ENCODE measurements at regions not wholly inside any gene's neighbourhood (a gene's known extent, or its start where the extent isn't known, plus 50 kb on each side); places are given as distances from the start of the nearest gene placed in this dataset.

DNA sequence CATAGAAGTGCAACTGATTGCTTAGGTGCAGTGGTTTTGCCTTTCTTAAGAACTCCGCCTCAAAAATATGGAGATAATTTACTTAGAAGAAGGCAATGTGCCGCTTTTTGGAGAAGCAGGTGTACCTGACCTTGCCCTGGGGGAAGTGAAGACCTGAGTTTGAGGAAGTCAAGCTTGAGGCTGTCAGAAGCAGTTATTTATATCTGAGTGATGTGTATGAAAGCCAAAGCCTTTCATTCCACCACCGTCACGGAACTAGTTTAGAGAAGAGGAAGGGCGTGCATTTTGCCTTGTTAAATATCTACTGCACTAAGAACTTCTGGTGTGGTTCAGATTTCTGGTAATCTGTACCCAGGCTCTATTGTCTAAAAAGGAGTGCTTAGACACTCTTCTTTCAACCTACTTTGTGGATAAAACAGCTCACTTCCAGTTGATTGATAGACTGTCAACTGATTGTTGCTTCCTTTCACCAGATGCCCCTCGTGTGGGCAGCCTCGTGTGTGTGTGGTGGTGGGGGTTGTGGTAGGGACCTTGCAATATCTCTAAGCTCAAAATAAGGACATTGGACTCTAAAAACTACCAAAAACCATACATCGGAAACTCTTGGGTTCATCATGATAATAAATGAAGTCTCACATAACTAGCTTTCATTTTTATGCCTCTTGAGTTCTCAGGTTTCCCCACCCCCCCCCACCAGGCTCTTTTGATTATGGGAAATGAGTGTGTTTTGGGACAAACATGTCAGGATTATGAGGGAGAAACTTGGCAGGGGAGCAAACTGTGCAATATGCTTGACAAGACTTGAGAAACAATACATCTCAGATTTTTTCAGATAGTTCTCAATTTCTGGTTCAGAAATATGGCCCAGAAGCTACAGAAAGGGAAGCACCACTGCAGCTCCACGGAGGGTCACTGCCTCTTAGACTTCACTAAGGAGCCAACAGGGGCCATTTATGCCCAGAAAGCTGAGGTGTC lies 78.6 kb downstream of the ARF6 start:
- DNase-seq, result no peak

DNA sequence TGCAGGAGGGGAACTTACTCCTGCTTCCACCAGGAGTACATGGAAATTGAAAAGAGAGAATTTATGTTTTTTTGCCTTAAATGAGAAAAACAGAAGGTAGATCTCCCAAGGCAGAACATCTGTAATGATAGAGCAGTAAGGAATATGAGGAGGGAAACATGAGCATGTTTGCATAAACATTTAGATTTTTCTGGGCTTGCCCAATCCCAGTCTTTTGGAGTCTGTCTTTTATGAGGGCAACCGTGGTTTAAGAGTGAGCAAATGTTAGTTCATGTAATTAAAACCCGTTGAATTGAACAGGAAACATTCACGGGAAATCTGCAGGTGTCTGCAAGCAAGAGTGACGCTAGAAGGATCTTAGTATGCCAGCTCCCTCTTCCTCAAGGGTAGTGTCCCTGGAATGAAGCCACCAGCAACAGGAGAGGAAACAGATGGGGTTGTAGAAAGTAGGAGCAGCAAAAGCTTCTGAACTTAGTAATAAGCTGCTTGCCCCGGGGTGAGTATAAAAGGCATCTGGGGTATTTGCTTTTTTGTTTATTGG lies 79.3 kb downstream of the ARF6 start:
- DNase-seq, result peak; percentile 17

DNA sequence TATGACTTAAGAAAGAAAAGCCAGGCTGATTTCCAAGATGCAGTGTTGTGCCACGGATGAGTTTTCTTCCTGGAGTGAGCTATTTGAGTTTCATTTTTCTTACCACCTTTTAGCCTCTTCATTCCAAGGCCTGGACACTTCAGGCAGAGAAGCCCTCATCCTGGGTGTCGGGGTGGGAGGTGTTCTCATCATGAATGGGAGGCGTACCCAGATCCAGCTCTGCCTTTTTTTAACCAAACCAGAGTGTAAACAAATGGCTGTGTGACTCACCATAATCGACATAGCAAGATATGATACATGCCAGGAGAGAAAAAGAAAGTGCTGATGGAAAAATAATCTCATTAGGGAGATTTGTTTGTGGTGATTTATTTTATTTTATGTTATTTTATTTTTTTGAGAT lies 79.9 kb downstream of the ARF6 start:
- no peak for DNase-seq

DNA sequence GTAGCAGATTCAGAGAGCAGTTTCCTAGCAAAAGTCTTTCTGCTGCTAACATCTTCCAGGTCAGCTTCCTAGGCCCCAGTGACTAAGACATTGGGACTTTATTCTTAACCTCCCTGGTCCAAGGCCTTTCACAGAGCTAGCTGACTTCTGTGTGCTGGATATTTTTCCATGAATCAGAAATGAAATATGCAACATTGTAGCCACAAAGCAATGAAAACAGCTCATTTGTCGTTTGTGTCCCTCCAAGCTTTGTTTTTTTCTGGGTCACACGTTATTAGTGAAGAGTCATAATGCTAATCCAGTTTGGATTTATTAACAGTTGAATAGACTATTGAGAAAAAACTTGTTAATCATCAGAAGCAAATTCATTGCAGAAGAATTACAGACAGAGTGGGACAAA lies 82.4 kb downstream of the ARF6 start:
- DNase-seq, result no peak

DNA sequence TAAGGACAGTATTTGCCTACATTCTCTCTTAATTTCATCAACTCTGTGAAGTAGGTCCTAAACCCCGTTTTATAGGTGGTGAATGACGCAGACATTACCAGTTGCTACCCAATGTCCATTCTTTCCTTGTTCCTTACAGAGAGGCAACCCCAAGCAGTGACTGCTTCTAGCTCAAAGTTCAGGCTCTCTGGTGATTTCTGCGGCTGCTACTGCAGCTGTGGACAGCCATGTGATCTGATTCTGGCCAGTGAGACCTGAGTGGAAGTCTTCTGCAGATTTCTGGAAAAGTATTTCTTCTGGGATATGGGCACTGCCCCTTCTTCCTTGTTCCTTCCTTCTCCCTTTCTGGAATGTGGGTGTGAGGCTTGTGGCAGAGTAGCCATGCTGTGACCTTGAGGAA lies 82.9 kb downstream of the ARF6 start:
- no peak for DNase-seq

DNA sequence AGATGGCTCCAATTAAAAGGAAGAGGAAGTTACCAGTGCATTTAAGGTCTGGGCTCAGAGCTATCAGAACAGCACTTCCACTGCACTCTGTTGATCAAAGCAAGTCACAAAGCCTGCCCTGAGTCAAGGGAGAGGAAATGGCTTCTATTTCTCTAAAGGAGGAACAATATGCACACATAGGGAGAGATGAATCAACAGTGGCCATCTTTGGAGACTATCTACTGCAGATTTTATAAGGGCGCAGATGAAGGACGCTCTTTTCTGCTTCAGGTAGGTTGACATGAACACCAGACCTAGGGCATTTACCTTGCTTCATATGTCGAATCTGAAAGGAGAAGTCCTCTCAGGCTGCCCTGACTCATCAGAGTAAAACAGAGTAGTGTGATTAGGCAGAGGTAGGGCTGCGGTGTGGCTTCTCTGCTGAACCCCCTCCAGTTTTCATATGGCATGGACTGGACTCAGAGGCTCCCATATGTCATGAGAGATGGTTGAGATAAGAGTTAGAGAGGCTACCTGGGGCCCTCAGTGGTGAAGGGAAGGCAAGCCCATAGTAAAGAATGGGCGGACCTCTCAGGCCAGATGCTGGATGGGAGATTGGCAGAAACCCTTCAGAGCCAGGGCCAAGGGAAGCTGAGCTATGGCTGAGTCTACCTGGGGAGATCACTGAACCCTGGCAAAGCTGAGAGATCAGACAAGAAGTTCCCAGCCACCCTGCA lies 84.4 kb downstream of the ARF6 start:
- DNase-seq, result no peak

DNA sequence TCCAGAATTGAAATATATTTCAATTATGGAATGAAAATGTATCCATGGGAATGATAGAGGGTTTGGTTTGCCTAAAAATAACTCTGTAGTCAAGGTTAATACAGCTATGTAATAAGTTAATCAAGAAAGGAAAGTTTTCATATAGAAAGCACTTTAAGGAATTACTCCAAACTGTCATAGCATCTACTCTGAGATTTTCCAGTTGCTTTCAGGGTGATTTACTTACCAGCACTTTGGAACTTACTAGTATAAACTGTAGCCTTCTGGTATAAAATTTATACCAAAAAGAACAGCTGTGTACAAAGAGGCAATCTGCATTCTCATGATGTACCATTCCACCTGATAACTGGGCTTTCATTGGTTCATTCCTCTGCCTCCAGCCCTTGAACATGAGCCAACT lies 87.1 kb downstream of the ARF6 start:
- DNase-seq, result no peak

DNA sequence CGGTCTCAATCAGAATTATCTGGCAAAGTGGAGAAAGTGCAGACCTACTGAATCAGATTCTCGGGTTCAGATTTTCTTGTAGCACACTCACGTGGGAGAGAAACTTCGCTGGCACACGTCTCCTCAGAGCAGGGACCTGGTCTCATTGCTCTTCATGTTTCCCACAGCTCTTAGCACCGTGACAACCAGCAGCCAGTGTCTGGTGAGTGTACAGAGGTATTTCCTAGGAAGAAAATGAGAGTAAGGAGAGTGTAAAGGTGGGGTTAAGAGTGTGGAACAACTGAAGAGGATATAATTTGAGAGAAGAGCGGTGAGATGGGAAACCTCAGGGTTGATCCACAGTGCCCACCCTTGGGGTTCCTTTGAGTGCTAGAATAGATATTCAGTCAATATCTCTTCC lies 89.2 kb downstream of the ARF6 start:
- DNase-seq, result no peak

DNA sequence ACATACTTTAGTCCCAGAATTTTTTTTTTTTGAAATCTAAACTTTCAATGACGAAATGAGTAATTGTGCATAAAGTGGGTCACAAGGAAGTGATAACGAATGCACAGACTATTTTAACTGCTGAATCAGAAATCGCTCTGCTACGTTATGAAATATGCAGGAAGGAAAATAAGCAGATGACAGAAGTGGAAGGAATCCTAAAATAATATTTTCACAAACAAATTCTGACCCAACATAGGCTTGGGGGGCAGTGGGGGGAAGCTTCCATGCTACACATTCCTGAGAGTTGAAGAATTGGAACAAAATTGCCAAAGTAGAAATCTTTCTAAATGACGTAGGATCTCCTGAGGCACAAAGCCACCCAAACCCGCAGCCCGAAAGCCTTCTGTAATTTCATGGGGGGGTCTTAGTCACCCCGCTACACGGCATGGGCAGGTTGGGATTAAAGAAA lies 89.6 kb downstream of the ARF6 start:
- no peak for DNase-seq

DNA sequence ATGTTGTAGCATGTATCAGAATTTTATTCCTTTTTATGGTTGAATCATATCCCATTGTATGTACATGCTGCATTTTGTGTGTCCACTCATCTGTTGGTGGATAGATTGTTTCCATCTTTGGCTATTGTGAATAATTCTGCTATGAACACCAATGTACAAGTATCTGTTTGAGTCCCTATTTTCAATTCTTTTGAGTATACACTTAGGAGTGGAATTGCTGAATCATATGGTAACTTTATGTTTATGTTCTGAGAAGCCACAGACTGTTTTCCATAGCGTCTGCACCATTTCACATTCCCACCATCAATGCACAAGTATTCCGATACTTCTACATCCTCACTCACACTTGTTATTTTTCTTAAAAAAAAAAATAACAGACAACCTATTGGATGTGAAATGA lies 91.5 kb downstream of the ARF6 start:
- DNase-seq, result no peak

DNA sequence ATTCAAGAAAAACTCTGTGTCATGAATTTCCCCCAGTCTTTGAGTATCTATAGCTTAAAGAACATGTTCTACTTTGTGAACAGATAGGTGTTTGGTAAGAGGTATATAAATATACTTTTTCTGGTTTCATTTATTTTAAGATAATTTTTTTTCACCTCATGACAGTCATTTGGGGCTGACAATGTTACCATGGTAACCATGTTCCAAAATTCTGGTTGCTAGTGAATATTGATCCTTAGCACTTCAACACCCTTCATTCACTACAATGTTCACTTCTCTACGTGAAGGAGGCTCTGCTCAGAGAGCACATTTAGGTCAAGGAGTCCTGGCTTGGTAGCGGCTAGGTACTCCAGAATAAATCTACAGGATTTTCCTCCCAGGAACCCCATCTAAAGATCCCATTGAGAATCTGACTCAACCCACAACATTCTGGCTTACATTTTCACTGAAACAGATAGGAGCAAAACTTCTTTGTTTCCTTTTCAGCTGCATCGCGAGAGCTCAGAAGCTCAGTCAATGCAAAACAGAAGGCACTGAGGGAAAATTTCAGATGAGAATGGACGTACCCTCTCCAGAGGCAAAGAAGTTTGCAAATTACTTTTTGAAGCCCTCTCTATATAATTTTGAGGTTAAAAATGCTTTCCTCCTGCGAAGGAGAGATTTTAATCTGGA lies 93.6 kb downstream of the ARF6 start:
- no peak for DNase-seq

DNA sequence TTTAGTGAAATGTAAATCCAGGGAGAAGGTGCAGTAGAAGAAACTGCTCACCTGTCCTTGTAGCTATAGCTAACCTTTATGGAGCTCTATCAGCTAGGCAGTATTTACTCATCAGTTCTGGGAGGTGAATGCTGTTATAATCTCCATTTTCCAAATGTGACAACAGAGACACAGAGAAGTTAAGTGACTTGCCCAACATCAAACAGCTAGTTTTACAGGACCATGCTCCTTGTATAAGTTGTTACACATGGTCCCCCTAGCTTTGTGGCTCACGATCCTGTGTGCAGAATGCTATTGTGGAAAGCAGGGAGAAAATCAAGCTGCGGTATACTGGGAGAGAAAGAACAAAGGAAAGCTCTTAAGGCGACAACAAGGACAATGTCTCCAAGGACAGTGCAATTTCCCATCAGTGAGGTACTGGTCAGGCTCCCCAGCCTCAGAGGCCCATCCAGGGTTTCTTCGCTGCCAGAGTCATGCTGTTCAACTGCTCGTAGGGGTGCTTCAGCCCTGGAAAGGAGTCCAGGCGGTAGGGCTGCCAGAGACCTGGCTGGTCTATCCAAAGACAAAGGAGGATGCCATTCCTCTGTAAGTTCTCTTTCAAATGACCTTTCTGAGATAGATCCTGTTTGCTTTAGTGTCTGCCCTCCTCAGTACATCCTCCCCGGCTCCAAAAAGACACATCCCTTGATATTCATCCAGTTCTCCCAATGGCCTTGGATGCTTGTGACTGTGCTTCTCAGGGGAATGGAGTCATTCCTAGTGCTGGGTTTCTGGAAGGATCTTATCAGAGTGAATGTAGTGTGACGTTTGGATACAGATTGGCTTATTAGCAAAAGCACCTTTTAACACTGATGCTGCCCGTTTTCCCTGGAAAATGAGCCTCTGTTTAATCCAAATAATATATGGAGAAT lies 95.5 kb downstream of the ARF6 start:
- no peak for DNase-seq

DNA sequence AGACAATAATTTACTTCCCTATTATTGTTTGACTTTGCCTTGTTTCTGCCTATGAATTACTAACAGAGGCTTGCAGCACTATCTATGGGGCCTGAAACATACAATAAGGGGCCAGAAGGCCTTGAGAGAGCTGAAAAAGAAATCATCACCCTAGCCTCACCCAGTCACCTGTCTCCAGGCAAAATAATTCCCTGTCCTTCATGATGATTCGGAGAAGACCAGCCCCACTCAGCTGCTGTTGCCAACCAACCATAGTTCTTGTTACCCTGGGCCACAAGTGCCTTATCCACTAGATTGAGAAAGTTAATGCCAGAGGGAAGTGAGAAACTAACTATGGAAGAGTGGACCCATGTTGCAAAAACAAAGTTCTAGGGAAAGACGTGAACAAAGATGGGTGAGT lies 97.1 kb downstream of the ARF6 start:
- no peak for DNase-seq

DNA sequence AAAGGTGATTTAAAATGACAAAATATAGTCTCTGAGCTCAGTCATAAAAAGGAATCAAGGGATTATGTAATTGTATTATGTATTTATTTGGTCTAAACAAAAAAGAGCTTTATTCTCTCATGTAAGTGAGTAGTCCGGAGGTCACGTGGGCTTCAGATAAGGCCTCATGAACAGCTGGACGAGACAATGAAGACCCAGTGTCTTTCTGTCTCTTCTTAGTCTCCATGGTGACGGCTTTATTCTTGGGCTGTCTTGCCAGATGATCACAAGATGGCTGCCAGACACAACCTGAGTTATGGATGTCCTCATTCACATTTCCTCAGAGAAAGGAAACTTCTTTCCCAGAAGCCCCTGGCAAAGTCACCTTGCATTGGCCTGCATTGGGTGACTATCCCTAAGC lies 98.6 kb downstream of the ARF6 start:
- DNase-seq, result no peak

DNA sequence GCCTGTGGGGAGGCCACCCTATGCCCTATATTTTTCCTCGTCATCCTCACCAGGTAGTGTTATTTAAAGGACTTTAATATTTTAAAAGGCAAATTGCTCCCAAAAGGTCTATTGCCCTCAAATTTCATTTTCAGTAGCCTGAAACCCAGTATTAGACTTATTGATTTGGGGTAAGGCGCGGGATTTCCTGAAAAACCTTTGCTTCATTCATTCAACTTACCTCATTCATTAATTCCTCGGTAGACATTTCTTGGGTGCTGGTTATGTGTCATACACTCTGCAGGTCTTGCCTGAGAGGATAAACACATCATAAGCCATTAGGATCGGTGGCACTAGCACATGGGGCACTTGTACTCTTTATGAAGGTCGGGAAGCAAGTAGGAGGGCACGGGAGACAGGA lies 99.2 kb downstream of the ARF6 start:
- DNase-seq, result no peak

DNA sequence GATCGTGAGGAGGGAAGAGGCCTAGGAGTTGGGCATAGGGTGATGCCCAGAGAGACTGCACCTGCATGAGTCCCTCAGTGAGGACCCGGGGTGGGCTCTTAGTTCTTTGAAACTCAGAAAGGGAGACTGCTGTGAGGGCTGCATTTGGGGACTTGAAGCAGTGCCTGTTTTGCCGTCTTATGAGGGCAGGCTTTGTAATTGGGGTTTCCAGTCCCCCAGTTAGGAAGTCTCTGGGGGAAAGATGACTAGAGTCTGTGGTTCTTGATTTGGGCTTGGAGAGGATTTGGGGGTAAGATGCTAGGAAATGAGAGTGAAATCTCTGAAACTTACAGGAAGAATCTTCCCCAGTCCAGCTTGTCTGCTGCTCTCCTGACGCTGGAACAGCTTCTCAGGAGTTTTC lies 99.6 kb downstream of the ARF6 start:
- DNase-seq, result no peak

DNA sequence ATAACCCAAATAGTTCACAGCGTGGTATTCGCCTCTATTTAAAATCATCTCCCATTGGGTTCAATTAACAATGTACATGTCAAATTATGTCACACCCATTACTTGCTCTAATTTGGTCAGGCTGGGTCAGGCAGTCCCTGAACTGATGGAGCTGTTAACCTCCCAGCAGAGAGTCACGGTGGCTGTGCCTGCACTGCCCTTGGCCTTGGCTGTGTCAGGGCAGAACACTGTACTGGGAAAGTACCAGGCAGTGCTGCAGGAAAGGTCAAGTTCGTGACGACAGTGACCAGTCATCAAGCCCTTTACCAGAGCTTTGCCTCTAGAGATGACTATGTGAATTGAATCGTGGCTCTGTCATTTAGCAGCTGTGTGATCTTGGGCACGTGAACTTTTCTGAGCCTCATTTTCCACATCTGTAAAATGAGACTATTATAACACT lies 100.0 kb downstream of the ARF6 start:
- no peak for DNase-seq

DNA sequence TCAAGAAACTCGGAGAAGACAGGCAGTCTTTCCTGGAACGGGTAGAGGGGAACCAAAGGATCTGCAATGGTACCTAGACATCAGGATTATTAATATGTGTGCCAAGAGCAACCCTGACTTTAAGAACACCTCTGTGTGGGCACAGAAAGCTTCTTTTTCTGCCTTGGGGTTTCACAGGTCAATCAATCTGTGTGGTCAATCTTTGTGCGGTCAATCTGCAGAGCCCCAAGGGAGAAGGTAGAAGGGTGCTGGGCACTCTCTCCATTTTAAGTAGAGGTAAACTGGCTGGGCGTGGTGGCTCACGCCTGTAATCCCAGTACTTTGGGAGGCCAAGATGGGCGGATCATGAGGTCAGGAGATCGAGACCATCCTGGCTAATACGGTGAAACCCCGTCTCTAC lies 100.7 kb downstream of the ARF6 start:
- no peak for DNase-seq

DNA sequence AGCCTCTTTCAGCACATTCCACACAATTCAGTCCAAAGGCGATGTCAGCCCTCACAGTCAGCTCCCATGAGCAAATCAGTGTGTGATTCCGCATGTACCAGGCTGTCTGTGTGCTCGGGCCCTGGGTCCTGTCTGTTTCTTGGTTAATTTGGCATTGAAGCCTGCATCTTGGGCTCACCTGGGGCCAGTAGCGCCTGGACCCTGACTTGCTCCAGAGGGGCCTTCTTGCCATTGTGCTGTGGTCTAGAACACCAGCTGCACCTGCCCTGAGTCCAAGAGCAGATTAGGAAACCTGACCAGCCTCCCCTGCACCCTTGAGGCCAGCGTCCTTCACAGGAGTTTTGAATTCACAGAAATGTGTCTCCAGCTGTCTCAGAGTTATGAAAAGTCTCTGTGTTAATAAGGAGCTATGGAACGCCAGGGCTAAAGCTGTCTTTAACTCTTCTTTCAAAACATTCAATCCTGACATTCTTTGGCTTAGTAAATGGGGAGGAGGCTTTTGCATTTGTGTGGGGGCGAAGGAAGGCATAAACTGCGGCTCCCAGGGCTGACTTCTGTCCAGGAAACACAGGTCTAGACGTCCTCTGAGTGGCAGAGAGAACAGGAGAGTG lies 102.2 kb downstream of the ARF6 start:
- DNase-seq, result no peak

DNA sequence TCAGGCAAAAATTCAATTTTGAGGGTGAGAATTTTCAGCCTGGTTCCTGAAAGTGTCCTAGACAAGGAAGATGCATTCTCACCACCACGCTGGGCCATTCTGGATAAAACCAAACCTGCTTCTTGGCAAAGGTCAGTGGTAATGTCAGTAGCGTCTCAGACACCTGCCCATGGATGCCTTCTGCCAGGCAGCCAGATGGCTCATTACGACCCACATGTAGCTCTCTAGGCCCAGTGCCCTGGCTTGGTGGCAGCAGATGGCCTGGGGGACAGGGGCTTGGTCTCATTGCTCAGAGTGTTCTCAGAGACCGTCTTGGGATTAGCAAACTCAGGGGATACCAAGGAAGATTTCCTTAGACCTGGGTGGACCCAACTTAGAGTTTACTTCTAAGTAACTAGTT lies 105.1 kb downstream of the ARF6 start:
- DNase-seq, result peak; percentile 11

DNA sequence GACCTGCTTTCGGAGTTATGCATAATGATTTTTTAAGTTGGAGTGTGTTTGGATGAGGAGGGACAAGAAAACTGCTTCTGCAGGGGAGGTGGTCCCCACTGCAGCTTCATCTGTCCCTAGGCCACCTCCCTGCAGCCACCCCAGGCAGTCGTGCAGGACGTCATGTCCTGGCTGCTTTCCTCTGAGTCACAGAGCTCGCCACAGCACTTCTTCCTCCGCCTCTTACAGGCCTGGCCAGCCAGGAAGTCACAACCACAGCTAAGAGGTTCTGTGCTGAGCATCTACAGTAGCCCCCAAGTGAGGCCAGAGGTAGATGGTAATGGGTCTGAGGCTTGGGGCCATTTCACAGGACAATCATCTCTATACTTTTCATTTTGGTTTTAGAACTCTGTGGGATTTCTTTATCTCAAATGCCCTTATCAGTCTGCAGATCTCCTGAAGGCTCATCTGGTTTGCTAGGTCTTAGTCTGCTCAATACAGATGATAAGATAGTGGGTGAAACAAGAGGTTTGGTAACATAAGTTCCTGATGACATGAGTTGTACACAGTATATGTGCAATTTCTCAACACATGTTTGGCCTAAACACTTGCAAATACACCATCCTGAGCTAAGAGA lies 106.4 kb downstream of the ARF6 start:
- DNase-seq, result no peak
